CD14-positive monocyte (primary cell): ENCODE measurements at regions not wholly inside any gene's neighbourhood (a gene's known extent, or its start where the extent isn't known, plus 50 kb on each side); places are given as distances from the start of the nearest gene placed in this dataset.

Source experiments
- DNase-seq, 3 donors: peaks; one replicate each; pipeline ENCODE4 v3.0.0-alpha.2; 2011 to 2022
- H2AFZ ChIP-seq: 2 replicates; pipeline ENCODE4 v1.6.0; 2012; ENCODE audit warnings: mild to moderate bottlenecking, low read depth, low read length, inconsistent platforms; ENCODE audit not compliant: insufficient read depth, poor library complexity, severe bottlenecking
- H3K27ac ChIP-seq, 2 donors: 1 replicate in 1 of 2; 2 replicates in 1 of 2; pipeline ENCODE4 v1.5.1; 2012 to 2013; ENCODE audit warnings: low read length in 2 of 2, control low read depth in 1 of 2, inconsistent platforms in 1 of 2, low read depth in 1 of 2, mild to moderate bottlenecking in 1 of 2
- H3K27me3 ChIP-seq, 2 donors: one replicate each; pipeline versions ENCODE4 v1.6.0 to v1.6.1; 2011 to 2013; ENCODE audit warnings: low read length in 2 of 2; ENCODE audit not compliant: control insufficient read depth in 2 of 2, insufficient read depth in 2 of 2
- H3K36me3 ChIP-seq, 2 donors: replicated peaks in 1 of 2; 1 replicate in 1 of 2; 2 replicates in 1 of 2; pipeline versions ENCODE4 v1.5.1 to v1.6.1; 2012 to 2013; ENCODE audit warnings: low read length in 2 of 2, control low read depth in 1 of 2, inconsistent platforms in 1 of 2, mild to moderate bottlenecking in 1 of 2; ENCODE audit not compliant: insufficient read depth in 2 of 2, control insufficient read depth in 1 of 2
- H3K4me1 ChIP-seq, 2 donors: 1 replicate in 1 of 2; 2 replicates in 1 of 2; pipeline versions ENCODE4 v1.5.1 to v1.6.1; 2012 to 2013; ENCODE audit warnings: low read length in 2 of 2, control low read depth in 1 of 2, inconsistent platforms in 1 of 2, mild to moderate bottlenecking in 1 of 2, moderate library complexity in 1 of 2; ENCODE audit not compliant: insufficient read depth in 2 of 2, control insufficient read depth in 1 of 2
- H3K4me2 ChIP-seq: replicated peaks from 2 replicates; pipeline ENCODE3; 2012; ENCODE audit warnings: low read length, moderate library complexity, mild to moderate bottlenecking; ENCODE audit not compliant: poor library complexity, severe bottlenecking; ENCODE audit errors: extremely low read depth
- H3K4me3 ChIP-seq, 3 experiments: fragments of 200-600 bp in 1 of 3; sonication (generic) in 1 of 3; replicated peaks in 1 of 3; 1 replicate in 2 of 3; 2 replicates in 1 of 3; pipeline ENCODE4 v1.5.1; 2011 to 2013; ENCODE audit warnings: low read length in 3 of 3, mild to moderate bottlenecking in 3 of 3, control low read depth in 2 of 3, low read depth in 2 of 3, inconsistent platforms in 1 of 3, moderate library complexity in 1 of 3
- H3K79me2 ChIP-seq: 2 replicates; pipeline ENCODE4 v1.6.0; 2012; ENCODE audit warnings: mild to moderate bottlenecking, control low read depth, inconsistent platforms, low read length, moderate library complexity; ENCODE audit not compliant: insufficient read depth
- H3K9ac ChIP-seq: 2 replicates; pipeline ENCODE4 v1.6.0; 2017; ENCODE audit warnings: low read length, mild to moderate bottlenecking; ENCODE audit not compliant: insufficient read depth, poor library complexity, severe bottlenecking
- H3K9me3 ChIP-seq, 2 donors: replicated peaks in 1 of 2; 1 replicate in 1 of 2; 2 replicates in 1 of 2; pipeline versions ENCODE4 v1.5.1 to v1.6.1; 2012 to 2013; ENCODE audit warnings: low read length in 2 of 2, control low read depth in 1 of 2; ENCODE audit not compliant: control insufficient read depth in 1 of 2, insufficient read depth in 1 of 2
- H4K20me1 ChIP-seq: 2 replicates; pipeline ENCODE4 v1.6.0; 2012; ENCODE audit warnings: mild to moderate bottlenecking, low read length, control low read depth, moderate library complexity; ENCODE audit not compliant: insufficient read depth
- H3K27ac Mint-ChIP-seq, 7 donors: one replicate each; pipeline ENCODE4 v1.8.0; 2020; ENCODE audit warnings: mild to moderate bottlenecking in 7 of 7, mixed read lengths in 7 of 7, moderate library complexity in 6 of 7, inconsistent platforms in 2 of 7
- H3K27me3 Mint-ChIP-seq, 3 donors: one replicate each; pipeline ENCODE4 v1.8.0; 2021 to 2022; ENCODE audit warnings: low read depth in 3 of 3, mild to moderate bottlenecking in 3 of 3, mixed read lengths in 3 of 3, moderate library complexity in 3 of 3, inconsistent platforms in 1 of 3
- H3K36me3 Mint-ChIP-seq, 2 donors: one replicate each; pipeline ENCODE4 v1.8.0; 2020; ENCODE audit warnings: mixed read lengths in 2 of 2, inconsistent platforms in 1 of 2, mild to moderate bottlenecking in 1 of 2
- H3K4me1 Mint-ChIP-seq: one replicate; pipeline ENCODE4 v1.8.0; 2020; ENCODE audit warnings: mild to moderate bottlenecking, mixed read lengths
- H3K4me3 Mint-ChIP-seq, 2 donors: one replicate each; pipeline ENCODE4 v1.8.0; 2020; ENCODE audit warnings: mild to moderate bottlenecking in 2 of 2, mixed read lengths in 2 of 2, moderate library complexity in 1 of 2
- H3K9me3 Mint-ChIP-seq, 7 donors: one replicate each; pipeline ENCODE4 v1.8.0; 2020 to 2022; ENCODE audit warnings: mixed read lengths in 7 of 7, mild to moderate bottlenecking in 6 of 7, moderate library complexity in 6 of 7, inconsistent platforms in 2 of 7
- CTCF ChIP-seq: fragments of 200-600 bp; IDR thresholded peaks from one replicate; pipeline ENCODE4 v1.8.0; 2022; ENCODE audit warnings: antibody characterized with exemption, mild to moderate bottlenecking
- WGBS: methylation state at CpG from one replicate; pipeline ENCODE4 v1.1.5; 2013; ENCODE audit warnings: missing lambda C conversion rate; ENCODE audit not compliant: insufficient coverage; 5-methylcytosine and 5-hydroxymethylcytosine counted together
- intact Hi-C, 2 donors: fragments of 100-400 bp; cut with micrococcal nuclease; formaldehyde crosslinking; loops; one replicate each; pipeline versions ENCODE4 v1.15.0 to v1.15.1; 2023

DNA sequence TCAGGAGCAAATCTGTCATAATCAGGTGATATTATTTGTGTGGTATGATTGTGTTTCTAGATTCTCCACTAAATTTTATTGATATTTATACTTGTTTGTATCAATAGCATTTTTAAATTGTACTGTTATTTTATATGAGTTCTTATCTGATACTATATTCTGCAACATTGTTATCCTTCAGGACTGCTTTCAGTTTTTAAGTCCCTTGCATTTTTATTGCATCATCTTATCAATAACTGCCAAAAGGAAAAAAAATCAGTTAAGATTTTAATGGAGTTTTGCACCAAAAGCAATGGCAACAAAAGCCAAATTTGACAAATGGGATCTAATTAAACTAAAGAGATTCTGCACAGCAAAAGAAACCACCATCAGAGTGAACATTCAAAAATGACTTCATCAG is 741.3 kb upstream of the CTNND2 start:
- intact Hi-C loops = no loop called here
- no peak for DNase-seq
- no peak overlapping the region for H3K27ac Mint-ChIP-seq
- Histone ChIP-seq H3K9ac (no peak overlapping the region), H3K27ac (no peak overlapping the region), H3K9me3 (peaks cover 4 to 16% of the 10 kb centered on the region in 2 donors), H4K20me1 (no peaks in the 10 kb centered on the region), H3K79me2 (no peaks in the 10 kb centered on the region), H3K4me2 (no peak overlapping the region), H3K36me3 (no peaks in the 10 kb centered on the region), H3K4me3 (no peak overlapping the region), H3K4me1 (no peaks in the 10 kb centered on the region), H2AFZ (no peak overlapping the region), H3K27me3 (no peaks in the 10 kb centered on the region)
- no peaks in the 10 kb centered on the region for H3K36me3 Mint-ChIP-seq
- no peak for TF ChIP-seq CTCF
- H3K27me3 Mint-ChIP-seq = peaks cover 0 to 1% (median 0%) of the 10 kb centered on the region in 3 donors
- H3K9me3 Mint-ChIP-seq = peaks cover 0 to 10% (median 7%) of the 10 kb centered on the region in 7 donors
- H3K4me1 Mint-ChIP-seq = no peaks in the 10 kb centered on the region
- H3K4me3 Mint-ChIP-seq = no peak overlapping the region

DNA sequence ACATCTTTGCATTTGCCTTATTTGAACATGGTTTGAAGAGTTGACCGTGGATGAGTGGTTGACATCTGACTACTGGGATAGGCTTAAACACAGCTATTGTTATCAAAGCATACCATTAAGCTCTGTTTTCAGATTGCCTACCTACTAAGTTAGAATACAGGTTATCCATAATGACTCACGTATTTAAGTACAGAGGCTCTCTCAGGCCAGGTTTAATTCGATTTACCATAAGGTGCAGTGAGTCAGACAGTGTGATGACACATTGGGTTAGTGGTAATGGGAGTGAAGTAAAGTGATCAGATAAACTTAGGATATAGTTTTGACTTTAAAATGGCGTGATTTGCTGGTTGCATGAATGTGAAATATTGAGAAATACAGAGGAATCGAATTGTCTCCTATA is 732.0 kb upstream of the CTNND2 start:
- Histone ChIP-seq H2AFZ (no peak overlapping the region), H3K27ac (no peak overlapping the region), H3K4me3 (no peak overlapping the region), H3K9ac (no peak overlapping the region), H3K27me3 (no peaks in the 10 kb centered on the region), H3K4me2 (no peak overlapping the region), H3K79me2 (no peaks in the 10 kb centered on the region), H3K4me1 (no peaks in the 10 kb centered on the region), H3K9me3 (peaks cover 0 to 6% of the 10 kb centered on the region in 2 donors), H3K36me3 (no peaks in the 10 kb centered on the region), H4K20me1 (no peaks in the 10 kb centered on the region)
- WGBS = 85% methylated on average over 3 of the region's 5 CpGs
- TF ChIP-seq CTCF = no peak
- Mint-ChIP-seq H3K36me3 (no peaks in the 10 kb centered on the region), H3K27ac (no peak overlapping the region), H3K9me3 (peaks cover 2 to 6% (median 5%) of the 10 kb centered on the region in 7 donors), H3K4me1 (no peaks in the 10 kb centered on the region), H3K4me3 (no peak overlapping the region), H3K27me3 (no peaks in the 10 kb centered on the region)
- DNase-seq = no peak
- intact Hi-C loops = no loop called here
